A549 (cell line): ENCODE measurements at regions not wholly inside any gene's neighbourhood (a gene's known extent, or its start where the extent isn't known, plus 50 kb on each side); places are given as distances from the start of the nearest gene placed in this dataset.

Experiments
- CEBPB ChIP-seq, 2 experiments: fragments of >200 bp in 1 of 2; sonication (Bioruptor Twin) in 1 of 2; formaldehyde crosslinking in 1 of 2; IDR thresholded peaks; 2 replicates each; pipeline ENCODE4 v1.6.1; 2012 to 2016
- GATA3 ChIP-seq: IDR thresholded peaks from 2 replicates; pipeline ENCODE4 v1.6.1; 2012; ENCODE audit warnings: borderline replicate concordance
- HDAC2 ChIP-seq: fragments of 200-600 bp; sonication (generic); IDR thresholded peaks from 2 replicates; pipeline ENCODE4 v1.6.1; 2016
- MAFK ChIP-seq: fragments of 450-650 bp; IDR thresholded peaks from 2 replicates; pipeline ENCODE4 v1.6.1; 2014; ENCODE audit not compliant: partially characterized antibody
- POLR2A ChIP-seq: IDR thresholded peaks from 2 replicates; pipeline ENCODE4 v1.6.1; 2012; ENCODE audit warnings: mild to moderate bottlenecking, low read length
- RAD21 ChIP-seq, 2 experiments: fragments of >200 bp in 1 of 2; sonication (Bioruptor Twin) in 1 of 2; formaldehyde crosslinking in 1 of 2; IDR thresholded peaks in 1 of 2; conservative IDR thresholded peaks in 1 of 2; 2 replicates in 1 of 2; 3 replicates in 1 of 2; pipeline ENCODE4 v1.6.1; 2012 to 2018; ENCODE audit warnings: inconsistent platforms in 1 of 2
- TF ChIP-seq, protein P1 (sequence below): fragments of >200 bp; sonication (Bioruptor Twin); formaldehyde crosslinking; IDR thresholded peaks from 3 replicates; pipeline ENCODE4 v1.5.1; 2016

DNA sequence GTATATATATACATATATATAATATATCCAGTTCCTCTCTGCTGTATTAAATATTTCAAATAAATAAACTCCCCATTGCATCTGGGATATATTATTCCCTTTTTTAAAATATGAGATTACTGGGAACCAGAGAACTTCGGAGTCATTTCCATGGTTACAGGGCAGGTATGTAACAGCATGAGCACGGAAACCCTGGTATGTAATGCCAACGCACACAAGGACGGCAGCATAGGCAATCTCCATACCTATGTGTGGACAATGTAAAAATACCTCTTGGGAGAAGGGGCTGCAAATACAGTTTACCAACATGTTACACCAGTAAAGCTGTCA is 62.8 kb downstream of the NUDT10 start:
- TF ChIP-seq POLR2A (no peak), GATA3 (no peak), HDAC2 (no peak), MAFK (no peak), CEBPB (IDR thresholded peaks at IDR 0.05) (no peak), RAD21 (conservative IDR thresholded peaks at IDR 0.05 in 1 of 2, IDR thresholded peaks at IDR 0.05 in 1 of 2) (no peak)
- TF ChIP-seq, protein P1, sequence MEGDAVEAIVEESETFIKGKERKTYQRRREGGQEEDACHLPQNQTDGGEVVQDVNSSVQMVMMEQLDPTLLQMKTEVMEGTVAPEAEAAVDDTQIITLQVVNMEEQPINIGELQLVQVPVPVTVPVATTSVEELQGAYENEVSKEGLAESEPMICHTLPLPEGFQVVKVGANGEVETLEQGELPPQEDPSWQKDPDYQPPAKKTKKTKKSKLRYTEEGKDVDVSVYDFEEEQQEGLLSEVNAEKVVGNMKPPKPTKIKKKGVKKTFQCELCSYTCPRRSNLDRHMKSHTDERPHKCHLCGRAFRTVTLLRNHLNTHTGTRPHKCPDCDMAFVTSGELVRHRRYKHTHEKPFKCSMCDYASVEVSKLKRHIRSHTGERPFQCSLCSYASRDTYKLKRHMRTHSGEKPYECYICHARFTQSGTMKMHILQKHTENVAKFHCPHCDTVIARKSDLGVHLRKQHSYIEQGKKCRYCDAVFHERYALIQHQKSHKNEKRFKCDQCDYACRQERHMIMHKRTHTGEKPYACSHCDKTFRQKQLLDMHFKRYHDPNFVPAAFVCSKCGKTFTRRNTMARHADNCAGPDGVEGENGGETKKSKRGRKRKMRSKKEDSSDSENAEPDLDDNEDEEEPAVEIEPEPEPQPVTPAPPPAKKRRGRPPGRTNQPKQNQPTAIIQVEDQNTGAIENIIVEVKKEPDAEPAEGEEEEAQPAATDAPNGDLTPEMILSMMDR, result no peak
